A549 (cell line): ENCODE measurements at regions not wholly inside any gene's neighbourhood (a gene's known extent, or its start where the extent isn't known, plus 50 kb on each side); places are given as distances from the start of the nearest gene placed in this dataset.

Experiments
- ATAC-seq, 2 experiments: fragments of 200-7000 bp in 1 of 2; fragments of >200 bp in 1 of 2; cut with Nextera tagmentation in 1 of 2; cut with Tn5 transposase in 1 of 2; 3 replicates each; pipeline versions ENCODE4 v1.8.0 to v1.9.1; 2018 to 2020; ENCODE audit warnings: mild to moderate bottlenecking in 1 of 2, moderate library complexity in 1 of 2
- CTCF ChIA-PET: fragments of 300-600 bp; sonication (Branson Sonifier 250); formaldehyde crosslinking; extraction: SDS; loops from one replicate; lab custom pipeline; 2021; ENCODE audit warnings: antibody characterized with exemption, inconsistent platforms; lab: Yijun Ruan, JAX
- POLR2A ChIA-PET: fragments of 350-600 bp; formaldehyde crosslinking; extraction: SDS; loops from one replicate; lab custom pipeline; 2021; ENCODE audit warnings: antibody characterized with exemption, inconsistent platforms; lab: Yijun Ruan, JAX
- DNase-seq, 2 experiments: peaks; one replicate each; pipeline versions ENCODE4 v3.0.0 to v3.0.0-alpha.2; 2011 to 2016; ENCODE audit warnings: low read depth in 1 of 2, low spot score in 1 of 2
- FAIRE-seq: peaks from 2 replicates; lab custom pipeline; 2011; peaks lifted over from hg19 to GRCh38; lab: Jason Lieb, UNC
- H3K27ac ChIP-seq, 2 experiments: fragments of >200 bp; sonication (Bioruptor Twin); formaldehyde crosslinking; 3 replicates each; pipeline ENCODE4 v1.5.1; 2016 to 2017
- H3K4me1 ChIP-seq: fragments of >200 bp; sonication (Bioruptor Twin); formaldehyde crosslinking; 3 replicates; pipeline ENCODE4 v1.6.1; 2016
- H3K4me2 ChIP-seq: fragments of >200 bp; sonication (Bioruptor Twin); formaldehyde crosslinking; 3 replicates; pipeline ENCODE4 v1.6.1; 2016
- H3K4me3 ChIP-seq: fragments of >200 bp; sonication (Bioruptor Twin); formaldehyde crosslinking; 3 replicates; pipeline ENCODE4 v1.5.1; 2016
- H3K9me3 ChIP-seq: fragments of >200 bp; sonication (Bioruptor Twin); formaldehyde crosslinking; 3 replicates; pipeline ENCODE4 v1.6.1; 2016
- CBX8 ChIP-seq: fragments of 200-600 bp; sonication (generic); IDR thresholded peaks from 2 replicates; pipeline ENCODE4 v1.6.1; 2016
- CEBPB ChIP-seq, 2 experiments: fragments of >200 bp in 1 of 2; sonication (Bioruptor Twin) in 1 of 2; formaldehyde crosslinking in 1 of 2; IDR thresholded peaks; 2 replicates each; pipeline ENCODE4 v1.6.1; 2012 to 2016
- CHD4 ChIP-seq: fragments of 200-600 bp; sonication (generic); IDR thresholded peaks from 2 replicates; pipeline ENCODE4 v1.6.1; 2016; ENCODE audit warnings: antibody characterized with exemption, mild to moderate bottlenecking, borderline replicate concordance
- ELK1 ChIP-seq: fragments of 150-350 bp; IDR thresholded peaks from 2 replicates; pipeline ENCODE4 v1.6.1; 2014; ENCODE audit warnings: low read depth, mild to moderate bottlenecking, low read length
- FOXS1 ChIP-seq: fragments of 250-450 bp; sonication (Bioruptor Pico); IDR thresholded peaks from 2 replicates; pipeline ENCODE4 v1.5.0; 2020; ENCODE audit warnings: mild to moderate bottlenecking, moderate library complexity
- GATA3 ChIP-seq: IDR thresholded peaks from 2 replicates; pipeline ENCODE4 v1.6.1; 2012; ENCODE audit warnings: borderline replicate concordance
- HDAC2 ChIP-seq: fragments of 200-600 bp; sonication (generic); IDR thresholded peaks from 2 replicates; pipeline ENCODE4 v1.6.1; 2016
- HES2 ChIP-seq: fragments of >200 bp; sonication (Bioruptor Twin); formaldehyde crosslinking; IDR thresholded peaks from 2 replicates; pipeline ENCODE4 v1.6.1; 2016
- HOXA7 ChIP-seq: fragments of 250-450 bp; sonication (Bioruptor Pico); IDR thresholded peaks from 2 replicates; pipeline ENCODE4 v1.5.0; 2020; ENCODE audit warnings: mild to moderate bottlenecking, moderate library complexity
- JUNB ChIP-seq: fragments of >200 bp; sonication (Bioruptor Twin); formaldehyde crosslinking; IDR thresholded peaks from 2 replicates; pipeline ENCODE4 v1.6.1; 2016
- MAFK ChIP-seq: fragments of 450-650 bp; IDR thresholded peaks from 2 replicates; pipeline ENCODE4 v1.6.1; 2014; ENCODE audit not compliant: partially characterized antibody
- NFE2L2 ChIP-seq: fragments of 150-350 bp; conservative IDR thresholded peaks from 2 replicates; pipeline ENCODE4 v1.6.1; 2014; ENCODE audit warnings: low read length
- NPAS2 ChIP-seq: fragments of 250-450 bp; sonication (Bioruptor Pico); IDR thresholded peaks from 2 replicates; pipeline ENCODE4 v1.8.0; 2022; ENCODE audit warnings: mild to moderate bottlenecking, moderate library complexity, borderline replicate concordance
- NR3C1 ChIP-seq: fragments of >200 bp; sonication (Bioruptor Twin); formaldehyde crosslinking; IDR thresholded peaks from 3 replicates; pipeline ENCODE4 v1.6.1; 2017
- PHF8 ChIP-seq: fragments of 200-600 bp; sonication (generic); IDR thresholded peaks from 2 replicates; pipeline ENCODE4 v1.6.1; 2016; ENCODE audit warnings: low read depth, mild to moderate bottlenecking, antibody characterized with exemption, moderate library complexity, borderline replicate concordance
- POLR2A ChIP-seq: IDR thresholded peaks from 2 replicates; pipeline ENCODE4 v1.6.1; 2012; ENCODE audit warnings: mild to moderate bottlenecking, low read length
- POLR2AphosphoS2 ChIP-seq: conservative IDR thresholded peaks from 2 replicates; pipeline ENCODE4 v1.6.1; 2012; ENCODE audit warnings: low read length, improper control_type of control experiment, inconsistent platforms
- REST ChIP-seq: fragments of 200-600 bp; sonication (generic); IDR thresholded peaks from 2 replicates; pipeline ENCODE4 v1.6.1; 2016; ENCODE audit warnings: antibody characterized with exemption, mild to moderate bottlenecking, moderate library complexity
- TFCP2L1 ChIP-seq: fragments of 250-450 bp; sonication (Bioruptor Pico); IDR thresholded peaks from 2 replicates; pipeline ENCODE4 v1.5.0; 2021; ENCODE audit warnings: mild to moderate bottlenecking
- USF2 ChIP-seq: fragments of 450-650 bp; IDR thresholded peaks from 2 replicates; pipeline ENCODE4 v1.6.1; 2014; ENCODE audit warnings: antibody characterized with exemption
- ZC3H11A ChIP-seq: fragments of 450-650 bp; IDR thresholded peaks from 2 replicates; pipeline ENCODE4 v1.6.1; 2014; ENCODE audit warnings: antibody characterized with exemption, mild to moderate bottlenecking
- WGBS: methylation state at CpG from one replicate; pipeline ENCODE4 v1.1.6; 2017; ENCODE audit errors: missing lambda C conversion rate; 5-methylcytosine and 5-hydroxymethylcytosine counted together

- TF ChIP-seq PHF8 (no peak), NFE2L2 (no peak), USF2 (no peak), HOXA7 (CRISPR knock-in tag) (no peak)
- no peak overlapping the region for H3K4me3 ChIP-seq
- no peak for FAIRE-seq
- H3K4me2 ChIP-seq: no peak overlapping the region
- POLR2A ChIA-PET: no interaction called here
- CTCF ChIA-PET: no interaction called here
- 0% methylated on average over 3 of the region's 3 CpGs for WGBS
- DNase-seq: no peak
- no peak overlapping the region for H3K27ac ChIP-seq
- no peaks in the 10 kb centered on the region for H3K9me3 ChIP-seq
- no peak for ATAC-seq
- H3K4me1 ChIP-seq: no peaks in the 10 kb centered on the region
Observed at GRCh38 chr2:129695496-129695895, 284.0 kb upstream of the RAB6C start.

- CTCF ChIA-PET: no interaction called here
- FAIRE-seq (no peak), DNase-seq (no peak), ATAC-seq (no peak)
- POLR2A ChIA-PET: no interaction called here
- no peak overlapping the region for H3K4me3 ChIP-seq
- no peak for TF ChIP-seq POLR2AphosphoS2
- no peak for TF ChIP-seq ELK1
- TF ChIP-seq PHF8: no peak
- H3K9me3 ChIP-seq: no peaks in the 10 kb centered on the region
- 2% methylated on average over 3 of the region's 3 CpGs for WGBS
- H3K27ac ChIP-seq: no peak overlapping the region
- H3K4me2 ChIP-seq: no peak overlapping the region
- H3K4me1 ChIP-seq: no peaks in the 10 kb centered on the region
Observed at GRCh38 chr2:129698593-129698992, 280.9 kb upstream of the RAB6C start.

- CTCF ChIA-PET: no interaction called here
- no peak for DNase-seq
- Histone ChIP-seq H3K27ac (no peak overlapping the region), H3K4me3 (no peak overlapping the region), H3K4me2 (no peak overlapping the region), H3K4me1 (no peaks in the 10 kb centered on the region), H3K9me3 (no peaks in the 10 kb centered on the region)
- TF ChIP-seq FOXS1 (no peak), MAFK (peak; percentile 8)
- POLR2A ChIA-PET: no interaction called here
- no peak for FAIRE-seq
- no peak for ATAC-seq
- WGBS: 30% methylated on average over 10 of the region's 10 CpGs
Observed at GRCh38 chr2:129699781-129700573, 279.5 kb upstream of the RAB6C start.

- 10% methylated on average over 4 of the region's 4 CpGs for WGBS
- ATAC-seq (no peak), FAIRE-seq (no peak), DNase-seq (no peak)
- Histone ChIP-seq H3K4me1 (no peaks in the 10 kb centered on the region), H3K27ac (no peak overlapping the region), H3K9me3 (no peaks in the 10 kb centered on the region), H3K4me2 (no peak overlapping the region), H3K4me3 (no peak overlapping the region)
- POLR2A ChIA-PET: no interaction called here
- CTCF ChIA-PET: no interaction called here
- no peak for TF ChIP-seq NPAS2 (CRISPR knock-in tag)
- no peak for TF ChIP-seq MAFK
- no peak for TF ChIP-seq HES2
- no peak for TF ChIP-seq PHF8
- TF ChIP-seq HDAC2: no peak
- no peak for TF ChIP-seq JUNB
- TF ChIP-seq ELK1: no peak
- no peak for TF ChIP-seq CEBPB (IDR thresholded peaks at IDR 0.05)
- no peak for TF ChIP-seq NR3C1
- no peak for TF ChIP-seq TFCP2L1 (CRISPR knock-in tag)
- TF ChIP-seq HOXA7 (CRISPR knock-in tag): no peak
- TF ChIP-seq ZC3H11A: no peak
- TF ChIP-seq REST: no peak
- no peak for TF ChIP-seq GATA3
- no peak for TF ChIP-seq POLR2A
- no peak for TF ChIP-seq USF2
- TF ChIP-seq CHD4: no peak
- TF ChIP-seq CBX8: no peak
Observed at GRCh38 chr2:129702416-129703176, 276.9 kb upstream of the RAB6C start.
